ENCODE measurements at regions not wholly inside any gene's neighbourhood (a gene's known extent, or its start where the extent isn't known, plus 50 kb on each side); places are given as distances from the start of the nearest gene placed in this dataset.

DNA sequence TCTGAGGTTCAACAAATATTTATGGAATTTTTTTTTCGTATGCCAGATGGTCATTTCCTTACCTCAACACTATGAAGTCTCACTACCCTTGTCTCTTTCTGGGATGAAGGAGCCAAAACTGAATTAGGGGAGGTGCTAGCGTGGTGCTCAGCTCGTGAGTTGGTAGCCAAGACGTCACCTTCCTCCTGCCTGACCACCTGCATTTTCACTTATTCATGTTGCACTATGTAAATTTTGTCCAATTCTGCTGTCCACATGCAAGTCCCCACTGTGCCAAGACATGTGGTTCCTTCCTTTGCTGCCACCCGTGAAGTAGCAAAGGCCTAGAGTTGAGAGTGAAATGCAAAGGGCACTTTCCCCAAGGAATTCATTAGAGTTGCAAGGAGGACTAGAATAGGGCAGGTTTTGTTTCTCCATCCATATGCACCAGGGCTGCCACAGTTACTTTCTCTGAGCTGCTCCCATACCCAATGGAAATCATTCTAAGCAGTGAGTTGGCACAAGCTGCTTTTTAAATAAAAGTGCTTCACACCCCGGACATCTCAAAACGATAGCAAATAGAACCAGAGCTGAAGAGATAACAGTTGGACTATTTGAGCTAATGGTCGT, 591.3 kb upstream of the NOX3 start:
- no peak for DNase-seq (ENCODE audit: low read depth)

DNA sequence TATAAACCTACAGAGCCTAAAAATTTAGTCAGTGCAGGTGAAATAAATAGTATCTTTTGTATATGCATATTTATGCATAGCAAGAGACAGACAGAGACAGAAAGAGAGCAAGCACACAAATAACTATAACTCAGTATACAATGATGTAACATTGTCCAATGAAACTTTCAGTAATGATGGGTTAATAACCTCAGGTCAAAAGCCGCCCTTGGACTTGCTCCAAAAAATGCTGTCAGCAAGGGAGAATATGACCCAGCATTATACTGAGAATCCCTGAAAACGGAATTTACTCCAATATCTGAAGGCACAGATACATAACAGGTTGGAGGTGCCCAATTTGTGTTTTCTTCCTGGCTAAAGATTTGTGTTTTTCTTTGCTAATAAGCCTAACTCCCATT, 590.6 kb upstream of the NOX3 start:
- DNase-seq (ENCODE audit: low read depth) = no peak

- no peak for DNase-seq (ENCODE audit: low read depth)
Measured at GRCh38 chr6:156045401-156046267, 590.0 kb upstream of the NOX3 start.

- DNase-seq (ENCODE audit: low read depth) = no peak
Measured at GRCh38 chr6:156033598-156033997, 578.0 kb upstream of the NOX3 start.

- DNase-seq (ENCODE audit: low read depth) = no peak
Measured at GRCh38 chr6:156031516-156031915, 575.9 kb upstream of the NOX3 start.

DNA sequence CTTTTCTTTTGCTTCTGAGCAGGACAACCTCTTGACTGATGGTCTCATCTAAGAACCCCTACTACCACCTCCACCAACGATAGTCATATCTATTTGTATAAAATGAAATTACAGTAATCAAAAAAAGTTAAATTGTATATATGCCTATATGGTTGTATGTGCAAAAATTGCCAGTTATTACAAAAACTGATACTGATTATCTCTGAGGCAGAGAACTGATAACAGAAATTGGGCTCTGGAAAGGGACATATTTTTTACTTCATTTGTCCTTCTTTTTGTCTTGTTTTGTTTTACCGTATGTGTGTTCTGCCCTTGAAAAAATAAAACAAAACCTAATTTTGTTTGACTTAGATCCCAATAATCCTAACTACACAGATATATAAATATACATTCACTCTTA, 574.4 kb upstream of the NOX3 start:
- no peak for DNase-seq (ENCODE audit: low read depth)

GRCh38 chr6:156029286-156029985, 573.8 kb upstream of the NOX3 start:
- DNase-seq (ENCODE audit: low read depth) = no peak

GRCh38 chr6:156028335-156029131, 572.9 kb upstream of the NOX3 start:
- no peak for DNase-seq (ENCODE audit: low read depth)

- no peak for DNase-seq (ENCODE audit: low read depth)
Measured at GRCh38 chr6:156027248-156027626, 571.6 kb upstream of the NOX3 start.

GRCh38 chr6:156026486-156027247, 571.0 kb upstream of the NOX3 start:
- no peak for DNase-seq (ENCODE audit: low read depth)

DNA sequence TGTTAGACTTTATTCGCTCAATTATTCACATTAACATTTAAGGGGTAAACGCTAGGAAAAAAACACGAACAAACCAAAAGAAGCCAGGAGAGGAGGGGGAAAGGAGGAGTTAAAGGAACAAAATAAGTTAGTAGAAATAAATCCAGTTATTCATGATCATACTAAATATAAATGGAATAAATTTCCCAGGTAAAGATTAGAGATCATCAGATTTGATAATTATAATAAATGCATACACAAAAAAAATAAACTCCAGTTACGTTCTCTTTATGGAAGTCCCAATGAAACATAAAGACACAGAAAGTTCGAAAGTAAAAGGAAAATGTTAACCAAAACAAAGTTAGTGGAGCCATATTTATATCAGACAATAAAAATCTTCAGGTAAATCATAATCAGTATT, 568.7 kb upstream of the NOX3 start:
- DNase-seq (ENCODE audit: low read depth) = no peak

DNA sequence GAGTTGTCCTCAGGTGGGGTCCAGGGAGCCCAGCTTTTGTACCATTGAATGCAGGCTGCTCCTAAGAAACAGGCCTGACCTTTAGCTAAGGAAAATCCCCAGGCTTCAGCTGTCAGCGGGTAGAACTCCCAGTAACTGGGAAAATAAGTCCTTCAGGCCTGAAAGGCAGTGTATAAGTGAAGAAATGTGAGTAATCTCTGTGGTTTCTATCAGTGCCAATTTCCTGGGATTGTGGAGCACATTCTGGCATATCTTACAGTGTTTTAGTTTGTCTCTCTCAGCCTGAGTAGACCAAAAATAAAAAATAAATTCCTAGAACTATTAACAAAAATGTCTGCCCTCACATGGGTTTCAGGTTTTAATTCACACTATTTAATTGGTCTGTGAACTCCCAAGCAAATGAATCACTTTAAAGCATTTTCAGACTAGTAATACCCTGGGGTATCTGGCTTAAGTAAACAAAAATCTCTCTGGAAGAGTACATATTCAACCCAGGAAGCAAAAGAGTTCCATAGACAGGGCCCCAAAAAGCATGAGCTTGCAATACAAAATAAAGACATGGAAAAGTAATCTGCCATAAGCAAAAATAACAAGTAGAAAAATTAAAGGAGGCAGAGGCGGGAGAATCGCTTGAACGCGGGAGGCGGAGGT, 566.2 kb upstream of the NOX3 start:
- no peak for DNase-seq (ENCODE audit: low read depth)

DNA sequence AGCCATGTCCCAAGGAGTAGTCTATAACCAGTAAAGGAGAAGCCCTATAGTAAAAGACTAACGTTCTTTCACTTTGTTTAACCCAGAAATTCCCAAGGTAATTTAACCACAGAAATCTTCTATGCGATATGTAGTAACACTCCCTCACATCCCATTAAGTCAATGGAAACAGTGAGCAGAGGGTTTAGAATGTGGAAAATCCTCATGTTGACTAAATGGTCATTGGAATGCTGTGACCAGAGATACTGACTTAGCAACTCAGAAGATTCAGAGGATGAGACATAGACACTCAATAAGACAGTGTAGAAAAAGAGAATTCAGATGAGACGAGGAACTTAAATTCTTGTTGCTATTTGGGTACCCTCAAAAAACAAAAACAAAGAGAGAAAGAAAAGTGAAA, 562.2 kb upstream of the NOX3 start:
- DNase-seq (ENCODE audit: low read depth) = no peak

- DNase-seq (ENCODE audit: low read depth) = no peak
Measured at GRCh38 chr6:156016186-156016976, 560.7 kb upstream of the NOX3 start.

- no peak for DNase-seq (ENCODE audit: low read depth)
Measured at GRCh38 chr6:156013155-156013554, 557.5 kb upstream of the NOX3 start.

DNA sequence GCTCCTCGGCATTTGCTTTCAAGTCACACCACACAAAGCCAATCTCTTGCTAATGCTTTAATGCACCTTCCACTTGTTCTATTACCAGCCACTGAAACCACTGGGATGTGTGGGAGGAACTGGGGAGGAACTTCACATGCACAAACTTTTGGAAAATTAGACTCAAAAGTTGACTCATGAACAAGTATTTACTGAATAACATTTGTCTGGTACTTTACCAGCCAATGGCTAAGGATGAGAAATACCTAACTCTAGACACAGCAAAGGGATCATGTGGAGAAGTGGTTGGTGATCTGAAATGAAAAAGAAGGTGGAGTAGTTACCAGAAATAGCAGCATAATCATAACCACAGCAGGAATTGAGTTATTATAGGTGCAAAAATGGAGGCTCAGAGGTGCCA, 554.0 kb upstream of the NOX3 start:
- no peak for DNase-seq (ENCODE audit: low read depth)

- DNase-seq (ENCODE audit: low read depth) = no peak
Measured at GRCh38 chr6:156004796-156005195, 549.2 kb upstream of the NOX3 start.

DNA sequence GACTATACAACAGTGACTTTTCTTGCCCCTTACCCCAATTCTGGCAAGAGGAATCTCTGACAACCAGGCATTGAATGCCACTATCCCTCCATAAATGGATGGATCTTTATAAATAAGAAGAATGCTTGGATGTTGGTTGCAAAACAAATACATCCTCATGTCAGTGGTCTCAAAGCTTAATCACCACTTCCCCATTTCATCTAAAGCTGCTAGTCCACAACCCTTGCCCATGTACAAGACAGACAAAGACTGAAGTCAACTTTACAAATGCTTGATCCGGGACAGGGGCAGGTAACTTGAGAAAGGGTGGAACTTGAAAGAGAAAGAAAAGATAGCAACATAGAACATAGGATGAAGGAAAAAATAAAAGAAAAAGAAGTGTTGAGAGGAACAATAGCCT, 540.5 kb upstream of the NOX3 start:
- DNase-seq (ENCODE audit: low read depth) = no peak

DNA sequence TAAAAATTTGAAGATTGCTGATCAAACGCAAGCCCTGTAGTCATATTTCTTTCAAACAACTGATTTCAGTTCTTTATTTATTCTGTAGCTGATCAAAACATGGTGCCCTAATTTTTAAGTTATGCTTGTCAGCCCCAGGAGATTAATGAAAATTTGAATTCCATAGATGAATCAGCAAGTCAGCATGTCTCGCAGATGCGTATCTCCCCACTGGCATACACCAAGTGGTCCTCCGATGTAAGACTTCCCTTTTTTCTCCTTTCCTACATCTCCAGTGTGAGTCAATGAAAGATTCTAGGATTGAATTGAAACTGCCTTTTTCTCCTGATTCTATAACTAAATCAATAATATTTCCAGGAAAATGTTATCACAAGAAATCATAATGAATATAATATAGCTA, 539.6 kb upstream of the NOX3 start:
- DNase-seq (ENCODE audit: low read depth) = no peak

DNA sequence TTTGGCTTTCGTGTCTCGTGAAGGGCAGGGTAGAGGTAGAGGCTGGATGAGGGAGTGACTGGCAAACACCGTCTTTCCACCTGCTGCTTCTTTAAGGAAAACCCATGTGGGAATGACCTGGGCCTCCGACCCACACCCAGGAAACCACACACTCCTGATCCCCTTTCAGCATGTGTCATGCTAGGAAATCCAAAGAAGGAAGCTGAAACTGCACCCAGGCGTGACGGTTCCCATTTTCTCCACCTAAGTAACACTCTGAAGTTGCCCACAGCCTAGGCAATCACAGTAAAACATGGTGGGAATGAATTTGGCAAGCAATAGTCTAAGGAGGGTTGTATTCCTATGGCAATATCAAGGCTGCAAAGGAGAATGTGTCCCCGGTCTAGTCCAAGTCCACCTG, 538.4 kb upstream of the NOX3 start:
- DNase-seq (ENCODE audit: low read depth) = no peak

Measured in HS-27A (cell line).